Keratinocyte (primary cell): ENCODE measurements at regions not wholly inside any gene's neighbourhood (a gene's known extent, or its start where the extent isn't known, plus 50 kb on each side); places are given as distances from the start of the nearest gene placed in this dataset.

Experiments
- CTCF ChIP-seq, 3 experiments: IDR thresholded peaks in 1 of 3; conservative IDR thresholded peaks in 1 of 3; optimal IDR thresholded peaks in 1 of 3; 2 replicates in 2 of 3; 3 replicates in 1 of 3; pipeline versions ENCODE3 to v1.5.1; 2011; ENCODE audit warnings: low read length in 3 of 3, mild to moderate bottlenecking in 3 of 3, moderate library complexity in 2 of 3, control low read depth in 1 of 3, inconsistent platforms in 1 of 3; ENCODE audit not compliant: insufficient read depth in 2 of 3; ENCODE audit errors: extremely low read depth in 1 of 3
- EZH2 ChIP-seq: IDR thresholded peaks from one replicate; pipeline ENCODE4 v1.6.1; 2012; ENCODE audit warnings: inconsistent platforms, mild to moderate bottlenecking, low read length, moderate library complexity

GRCh38 chr12:113748707-113749432, 217.3 kb downstream of the RBM19 start:
- TF ChIP-seq CTCF (optimal IDR thresholded peaks at IDR 0.05 in 1 of 3, IDR thresholded peaks at IDR 0.05 in 1 of 3, conservative IDR thresholded peaks at IDR 0.05 in 1 of 3; ENCODE audit: extremely low read depth in 1 of 3, insufficient read depth in 2 of 3, low read length in 3 of 3) (no peak), EZH2 (no peak)
